ENCODE measurements at regions not wholly inside any gene's neighbourhood (a gene's known extent, or its start where the extent isn't known, plus 50 kb on each side); places are given as distances from the start of the nearest gene placed in this dataset.

GRCh38 chr1:104402178-104402577 lies 652.5 kb downstream of the AMY1C start:
- TF ChIP-seq ZBTB33 (IDR thresholded peaks at IDR 0.05) = no peak
- no peak for TF ChIP-seq YY1 (IDR thresholded peaks at IDR 0.05)

Data from liver (tissue), 1 donor.